Activated CD8-positive, alpha-beta memory T cell treated with anti-CD3 and anti-CD28 coated beads, Interleukin-2, amount 10 ng/mL, durations not matched to agents 7 days and 5 days (primary cell): ENCODE measurements at regions not wholly inside any gene's neighbourhood (a gene's known extent, or its start where the extent isn't known, plus 50 kb on each side); places are given as distances from the start of the nearest gene placed in this dataset.

Source experiments
- ATAC-seq: fragments of 150-1000 bp; cut with Tn5 transposase; one replicate; pipeline ENCODE4 v1.10.0; 2021; ENCODE audit warnings: moderate library complexity
- CTCF ChIA-PET: fragments of 350-600 bp; sonication (Branson Sonifier 250); formaldehyde crosslinking; loops from one replicate; lab custom pipeline; 2021; ENCODE audit warnings: antibody characterized with exemption; lab: Charles Lee
- DNase-seq: peaks from one replicate; pipeline ENCODE4 v3.0.0-alpha.2; 2020
- H3K27ac Mint-ChIP-seq: one replicate; pipeline ENCODE4 v1.8.0; 2021; ENCODE audit warnings: mild to moderate bottlenecking, mixed read lengths
- H3K27me3 Mint-ChIP-seq: one replicate; pipeline ENCODE4 v1.8.0; 2021; ENCODE audit warnings: mixed read lengths
- H3K36me3 Mint-ChIP-seq: one replicate; pipeline ENCODE4 v1.8.0; 2021; ENCODE audit warnings: mild to moderate bottlenecking, mixed read lengths
- H3K4me1 Mint-ChIP-seq: one replicate; pipeline ENCODE4 v1.8.0; 2021; ENCODE audit warnings: mixed read lengths
- H3K4me3 Mint-ChIP-seq: one replicate; pipeline ENCODE4 v1.8.0; 2021; ENCODE audit warnings: mild to moderate bottlenecking, moderate library complexity, mixed read lengths
- H3K9me3 Mint-ChIP-seq: one replicate; pipeline ENCODE4 v1.8.0; 2022; ENCODE audit warnings: low read depth, mixed read lengths

DNA sequence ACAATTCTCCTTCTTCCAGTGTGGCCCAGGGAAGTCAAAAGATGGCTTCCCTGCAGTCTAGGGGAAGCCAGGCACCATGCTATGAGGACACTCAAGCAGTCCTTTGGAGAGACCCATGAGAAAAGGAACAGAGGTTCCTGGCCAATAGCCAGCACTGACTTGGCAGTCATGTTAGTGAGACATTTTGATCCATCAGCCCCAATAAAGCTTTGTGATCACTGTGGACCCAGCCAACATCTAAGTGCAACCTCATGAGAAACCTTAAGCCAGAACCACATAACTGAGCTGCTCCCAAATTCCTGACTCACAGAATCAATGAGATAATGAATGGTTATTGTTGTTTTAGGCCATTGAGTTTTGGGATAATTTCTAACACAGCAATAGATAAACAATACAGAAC, 51.0 kb upstream of the NAP1L1 start:
- DNase-seq, result no peak
- Mint-ChIP-seq H3K27ac (no peak overlapping the region), H3K9me3 (no peaks in the 10 kb centered on the region), H3K4me3 (no peak overlapping the region), H3K4me1 (no peaks in the 10 kb centered on the region), H3K36me3 (no peaks in the 10 kb centered on the region), H3K27me3 (no peaks in the 10 kb centered on the region)
- CTCF ChIA-PET, result interaction anchor here (0.7 to 1.5 kb wide), 3 partner anchors 23 to 81 kb away, joined by 3 read pairs; no protein-coding TSS in a partner anchor
- ATAC-seq, result no peak
